ENCODE measurements at regions not wholly inside any gene's neighbourhood (a gene's known extent, or its start where the extent isn't known, plus 50 kb on each side); places are given as distances from the start of the nearest gene placed in this dataset.

GRCh38 chr12:27186022-27186839 is 57.9 kb upstream of the STK38L start:
- Histone ChIP-seq H3K4me2 (ENCODE audit: insufficient read depth, low read length) (peak overlapping the region; percentile 1), H3K9me1 (replicated peaks; ENCODE audit: control insufficient read depth, extremely low read depth, insufficient read depth, low read length) (no peaks in the 10 kb centered on the region), H4K20me1 (replicated peaks; ENCODE audit: control insufficient read depth, extremely low read depth, insufficient read depth, low read length) (no peaks in the 10 kb centered on the region), H3K27me3 (ENCODE audit: control insufficient read depth in 2 of 2, insufficient read depth in 2 of 2, low read length in 2 of 2) (no peaks in the 10 kb centered on the region), H3K27ac (ENCODE audit: insufficient read depth, low read depth, low read length) (peak overlapping the region; percentile 4), H3K4me1 (ENCODE audit: control insufficient read depth, extremely low read depth, insufficient read depth, low read length) (peaks cover 16% of the 10 kb centered on the region), H3K36me3 (ENCODE audit: control insufficient read depth in 2 of 2, extremely low read depth in 1 of 2, insufficient read depth in 2 of 2, low read length in 2 of 2) (no peaks in the 10 kb centered on the region), H3K4me3 (replicated peaks in 1 of 3; ENCODE audit: insufficient read depth in 1 of 3, low read depth in 1 of 3, low read length in 3 of 3) (no peak overlapping the region), H3K79me2 (ENCODE audit: control insufficient read depth, insufficient read depth, low read length) (no peaks in the 10 kb centered on the region), H2AFZ (ENCODE audit: low read depth, low read length) (peak overlapping the region; percentile 38), H3K9ac (replicated peaks; ENCODE audit: extremely low read depth, insufficient read depth, low read length) (no peak overlapping the region), H3K9me3 (replicated peaks; ENCODE audit: control insufficient read depth, insufficient read depth, low read length) (no peaks in the 10 kb centered on the region)
- TSS peak; percentile 84 for BruUV-seq (replicated peaks)
- TF ChIP-seq FOS (IDR thresholded peaks at IDR 0.05; ENCODE audit: borderline replicate concordance, insufficient read depth, low read length): no peak
- TF ChIP-seq POLR2A (IDR thresholded peaks at IDR 0.05; ENCODE audit: low read depth, low read length): no peak
- no peak for TF ChIP-seq POLR2AphosphoS5 (IDR thresholded peaks at IDR 0.05; ENCODE audit: insufficient read depth, low read depth, low read length)
- no peak for TF ChIP-seq MAX (IDR thresholded peaks at IDR 0.05; ENCODE audit: insufficient read depth, insufficient read length)
- TF ChIP-seq, protein P1, sequence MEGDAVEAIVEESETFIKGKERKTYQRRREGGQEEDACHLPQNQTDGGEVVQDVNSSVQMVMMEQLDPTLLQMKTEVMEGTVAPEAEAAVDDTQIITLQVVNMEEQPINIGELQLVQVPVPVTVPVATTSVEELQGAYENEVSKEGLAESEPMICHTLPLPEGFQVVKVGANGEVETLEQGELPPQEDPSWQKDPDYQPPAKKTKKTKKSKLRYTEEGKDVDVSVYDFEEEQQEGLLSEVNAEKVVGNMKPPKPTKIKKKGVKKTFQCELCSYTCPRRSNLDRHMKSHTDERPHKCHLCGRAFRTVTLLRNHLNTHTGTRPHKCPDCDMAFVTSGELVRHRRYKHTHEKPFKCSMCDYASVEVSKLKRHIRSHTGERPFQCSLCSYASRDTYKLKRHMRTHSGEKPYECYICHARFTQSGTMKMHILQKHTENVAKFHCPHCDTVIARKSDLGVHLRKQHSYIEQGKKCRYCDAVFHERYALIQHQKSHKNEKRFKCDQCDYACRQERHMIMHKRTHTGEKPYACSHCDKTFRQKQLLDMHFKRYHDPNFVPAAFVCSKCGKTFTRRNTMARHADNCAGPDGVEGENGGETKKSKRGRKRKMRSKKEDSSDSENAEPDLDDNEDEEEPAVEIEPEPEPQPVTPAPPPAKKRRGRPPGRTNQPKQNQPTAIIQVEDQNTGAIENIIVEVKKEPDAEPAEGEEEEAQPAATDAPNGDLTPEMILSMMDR (IDR thresholded peaks at IDR 0.05; ENCODE audit: extremely low read depth in 1 of 2, insufficient read depth in 1 of 2, low read depth in 1 of 2, low read length in 2 of 2): no peak
- no peak for TF ChIP-seq EZH2 (IDR thresholded peaks at IDR 0.05; ENCODE audit: borderline replicate concordance, low read depth, low read length, severe bottlenecking)
- TF ChIP-seq JUN (IDR thresholded peaks at IDR 0.05; ENCODE audit: borderline replicate concordance, insufficient read depth, insufficient read length, low read depth): no peak
- TF ChIP-seq GATA2 (IDR thresholded peaks at IDR 0.05; ENCODE audit: insufficient read depth, insufficient read length, low read depth, low read length): no peak
- TF ChIP-seq MYC (IDR thresholded peaks at IDR 0.05; ENCODE audit: low read depth, low read length): no peak
- POLR2A ChIA-PET: no interaction called here
- CTCF ChIA-PET: interaction anchor here (1.1 kb wide), 1 partner anchor 120 kb away, joined by 4 read pairs; no protein-coding TSS in a partner anchor
- intact Hi-C loops (cut with micrococcal nuclease): no loop called here
- FAIRE-seq (no peak), DNase-seq (ENCODE audit: low read depth, low spot score) (no peak)
- dilution Hi-C loops (cut with MboI; ENCODE audit: extremely low pct_ligation_motif_present, low sequenced_read_pairs): no loop called here

All from endothelial cell of umbilical vein (primary cell).